ENCODE measurements at regions not wholly inside any gene's neighbourhood (a gene's known extent, or its start where the extent isn't known, plus 50 kb on each side); places are given as distances from the start of the nearest gene placed in this dataset.

DNA sequence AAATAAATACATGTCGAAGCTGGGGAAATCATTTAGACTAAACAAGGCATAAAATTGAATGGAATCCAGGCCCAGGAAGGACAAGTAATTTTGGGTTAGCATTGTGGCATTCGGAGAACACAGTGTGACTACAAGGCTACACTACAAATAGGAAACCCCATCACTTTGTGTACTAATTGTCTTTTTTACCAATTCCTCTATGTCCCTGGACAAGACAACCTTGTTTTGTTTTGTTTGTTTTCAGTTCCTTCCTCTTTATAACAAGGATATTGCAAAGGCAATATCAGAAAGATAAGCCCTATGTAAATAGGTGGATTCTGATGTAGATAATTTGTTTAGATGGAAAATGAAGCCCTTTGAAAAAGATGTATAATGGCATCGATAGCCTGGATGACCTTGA lies 215.9 kb upstream of the MKLN1 start:
- TF ChIP-seq, protein P1, sequence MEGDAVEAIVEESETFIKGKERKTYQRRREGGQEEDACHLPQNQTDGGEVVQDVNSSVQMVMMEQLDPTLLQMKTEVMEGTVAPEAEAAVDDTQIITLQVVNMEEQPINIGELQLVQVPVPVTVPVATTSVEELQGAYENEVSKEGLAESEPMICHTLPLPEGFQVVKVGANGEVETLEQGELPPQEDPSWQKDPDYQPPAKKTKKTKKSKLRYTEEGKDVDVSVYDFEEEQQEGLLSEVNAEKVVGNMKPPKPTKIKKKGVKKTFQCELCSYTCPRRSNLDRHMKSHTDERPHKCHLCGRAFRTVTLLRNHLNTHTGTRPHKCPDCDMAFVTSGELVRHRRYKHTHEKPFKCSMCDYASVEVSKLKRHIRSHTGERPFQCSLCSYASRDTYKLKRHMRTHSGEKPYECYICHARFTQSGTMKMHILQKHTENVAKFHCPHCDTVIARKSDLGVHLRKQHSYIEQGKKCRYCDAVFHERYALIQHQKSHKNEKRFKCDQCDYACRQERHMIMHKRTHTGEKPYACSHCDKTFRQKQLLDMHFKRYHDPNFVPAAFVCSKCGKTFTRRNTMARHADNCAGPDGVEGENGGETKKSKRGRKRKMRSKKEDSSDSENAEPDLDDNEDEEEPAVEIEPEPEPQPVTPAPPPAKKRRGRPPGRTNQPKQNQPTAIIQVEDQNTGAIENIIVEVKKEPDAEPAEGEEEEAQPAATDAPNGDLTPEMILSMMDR (IDR thresholded peaks at IDR 0.05; ENCODE audit: low read length), result no peak
- TF ChIP-seq EZH2 (optimal IDR thresholded peaks at IDR 0.05; ENCODE audit: low read depth, low read length), result no peak
